SHP77 (cell line): ENCODE measurements at regions not wholly inside any gene's neighbourhood (a gene's known extent, or its start where the extent isn't known, plus 50 kb on each side); places are given as distances from the start of the nearest gene placed in this dataset.
"Not testable (repeated sequence)": the region's sequence is repeated elsewhere in the genome, so short reads cannot be mapped to it uniquely, and the experiment has no call there.

Experiments
- DNase-seq, 2 experiments: peaks; one replicate each; lab custom pipeline; 2025; lab: John Stamatoyannopoulos, UW

DNA sequence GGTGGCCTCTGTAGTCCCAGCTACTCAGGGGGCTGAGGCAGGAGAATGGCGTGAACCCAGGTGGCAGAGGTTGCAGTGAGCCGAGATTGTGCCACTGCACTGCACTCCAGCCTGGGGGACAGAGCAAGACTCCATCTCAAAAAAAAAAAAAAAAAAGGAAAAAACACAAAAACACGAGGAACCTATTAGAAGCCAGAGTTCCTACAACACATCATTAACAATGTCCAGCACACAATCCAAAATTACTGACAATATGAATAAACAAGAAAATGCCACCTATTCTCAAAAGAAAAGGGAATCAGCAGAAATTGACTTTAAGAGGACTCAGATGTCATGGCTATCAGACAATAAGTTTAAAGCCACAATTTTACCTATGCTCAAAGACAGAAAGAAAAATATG, 57.3 kb upstream of the HS3ST3A1 start:
- DNase-seq = not testable (repeated sequence)

DNA sequence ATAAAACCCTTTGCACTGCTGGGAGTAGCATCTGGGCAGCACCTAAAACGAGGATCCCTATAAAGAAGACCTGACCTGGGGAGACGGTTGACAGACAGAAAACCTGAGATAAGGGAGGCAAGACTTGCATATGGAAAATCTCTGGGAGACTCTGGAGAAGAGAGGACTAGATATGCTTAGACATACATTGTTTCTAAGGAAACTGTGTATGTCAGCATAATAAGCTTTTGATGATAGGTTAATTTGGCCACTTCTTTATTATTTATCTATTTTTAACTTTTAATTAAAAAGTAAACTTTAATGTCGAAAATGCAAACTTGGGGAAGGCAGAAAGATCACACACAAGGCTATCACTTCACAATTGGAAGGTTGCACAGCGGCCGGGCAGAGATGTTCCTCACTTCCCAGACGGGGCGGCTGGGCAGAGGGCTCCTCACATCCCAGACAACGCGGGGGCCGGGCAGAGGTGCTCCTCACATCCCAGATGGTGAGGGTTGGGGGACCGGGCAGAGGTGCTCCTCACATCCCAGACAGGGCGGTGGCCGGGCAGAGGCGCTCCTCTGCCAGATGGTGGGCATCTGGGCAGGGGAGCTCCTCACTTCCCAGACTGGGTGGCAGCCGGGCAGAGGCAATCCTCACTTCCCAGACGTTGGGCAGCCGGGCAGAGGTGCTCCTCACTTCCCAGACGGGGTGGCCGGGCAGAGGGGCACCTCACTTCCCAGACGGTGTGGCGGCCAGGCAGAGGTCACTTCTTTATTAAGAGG, 64.3 kb upstream of the HS3ST3A1 start:
- DNase-seq = no peak

DNA sequence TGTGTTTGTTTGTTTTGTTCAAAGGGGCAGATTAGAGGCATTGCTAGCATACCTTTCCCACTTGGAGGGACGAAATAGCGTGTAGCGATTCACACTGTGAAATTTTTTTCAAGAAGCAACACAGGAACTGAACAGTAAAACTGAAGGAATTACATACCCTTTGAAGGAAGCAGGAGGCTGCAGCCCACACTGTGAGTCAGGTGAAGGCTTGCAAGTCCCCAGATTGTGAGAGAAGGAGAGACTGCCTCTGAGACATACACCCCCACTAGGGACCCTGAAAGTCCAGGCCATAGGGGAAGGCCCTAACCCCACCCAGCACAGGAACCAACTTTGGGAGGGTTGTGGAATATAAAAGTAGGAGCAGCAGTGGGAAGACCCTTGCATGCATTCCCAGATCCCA, 69.6 kb upstream of the HS3ST3A1 start:
- DNase-seq = no peak

DNA sequence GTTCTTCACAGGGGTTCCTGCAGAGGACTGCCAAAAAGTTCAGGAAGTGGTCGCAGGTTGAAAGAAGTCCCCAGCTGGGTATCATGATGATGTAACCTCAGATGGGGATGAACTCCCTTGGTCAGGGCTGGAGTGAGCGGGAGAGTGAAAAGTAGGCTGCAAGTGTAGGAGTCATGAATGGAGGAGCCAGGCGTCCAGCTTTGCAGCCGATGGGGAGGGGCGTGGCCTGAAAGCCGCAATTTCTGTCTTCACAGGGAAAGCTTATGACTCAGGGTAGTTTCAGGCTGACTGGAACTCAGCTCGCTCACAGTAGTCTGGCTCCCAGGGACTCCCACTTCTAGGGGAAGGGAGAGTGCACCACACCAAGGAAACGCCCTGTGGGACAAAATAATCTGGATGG, 70.0 kb upstream of the HS3ST3A1 start:
- no peak for DNase-seq

DNA sequence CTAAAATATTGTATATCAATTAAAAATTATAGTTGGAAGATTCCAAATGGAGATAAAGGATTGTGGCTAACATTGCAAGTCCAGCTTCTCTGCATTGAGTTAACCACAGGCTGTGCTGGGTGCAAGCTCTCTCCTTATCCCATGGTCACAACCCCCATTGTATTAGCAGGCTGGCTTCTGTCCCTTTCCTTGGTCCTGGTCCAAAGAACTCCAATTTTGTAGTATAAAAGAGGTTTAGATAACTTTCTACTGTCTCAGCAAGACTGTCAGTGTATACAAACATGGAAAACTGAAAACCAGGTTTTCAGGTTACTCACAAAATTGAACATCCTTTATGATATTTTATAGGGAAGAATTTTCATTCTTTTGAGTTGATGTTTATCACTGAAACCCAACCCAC, 76.6 kb upstream of the HS3ST3A1 start:
- DNase-seq = no peak

DNA sequence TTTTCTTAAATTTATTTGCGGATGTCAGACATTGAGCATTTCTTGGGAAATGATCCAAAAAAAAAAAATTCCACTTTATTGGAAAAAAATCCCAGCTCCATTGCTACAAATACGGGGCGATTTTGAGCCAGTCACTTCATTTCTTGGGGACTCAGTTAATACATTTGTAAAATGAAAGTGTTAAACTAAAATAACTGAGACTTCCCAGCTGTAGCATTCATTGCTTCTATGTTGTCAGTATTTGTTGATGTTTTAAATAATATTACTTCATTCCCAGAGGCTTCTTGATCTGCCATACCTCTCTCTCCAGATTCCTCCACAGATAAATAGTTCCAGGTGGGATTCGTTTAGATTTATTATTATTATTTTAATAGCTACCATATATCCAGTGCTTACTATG, 77.1 kb upstream of the HS3ST3A1 start:
- no peak for DNase-seq

DNA sequence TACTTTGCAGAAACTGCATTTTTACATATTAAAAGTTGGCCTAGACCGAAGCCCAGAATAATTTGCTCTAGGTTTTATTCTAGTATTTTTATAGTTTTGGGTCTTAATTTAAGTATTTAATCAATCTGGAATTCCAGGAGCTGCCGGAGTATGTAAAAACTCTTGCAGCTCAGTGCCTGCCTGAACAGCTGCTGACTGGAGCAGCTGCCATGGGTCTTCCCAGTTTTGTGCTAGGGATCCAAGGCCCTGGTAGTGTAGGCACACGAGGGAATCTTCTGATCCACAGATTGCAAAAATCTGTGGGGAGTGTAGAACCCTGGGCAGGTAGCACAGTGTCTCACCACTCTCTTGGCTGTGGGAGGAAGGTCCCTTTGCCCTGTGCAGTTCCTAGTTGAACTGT, 87.0 kb upstream of the HS3ST3A1 start:
- no peak for DNase-seq

DNA sequence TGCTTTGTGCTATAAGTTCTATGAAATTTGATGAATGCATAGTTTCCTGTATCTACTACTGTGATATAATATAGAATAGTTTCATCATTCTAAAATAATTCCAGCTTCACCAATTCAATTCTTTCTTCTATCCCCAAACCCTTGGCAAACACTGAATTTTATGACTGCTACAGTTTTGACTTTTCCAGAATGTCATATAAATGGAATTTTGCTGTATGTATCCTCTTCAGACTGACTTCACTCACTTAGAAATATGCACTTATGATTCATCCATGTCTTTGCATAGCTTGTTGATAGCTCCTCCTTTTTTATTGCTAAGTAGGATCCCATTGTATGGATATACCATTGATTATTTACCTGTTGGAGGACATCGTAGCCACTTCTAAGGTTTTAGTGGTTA, 89.1 kb upstream of the HS3ST3A1 start:
- no peak for DNase-seq

DNA sequence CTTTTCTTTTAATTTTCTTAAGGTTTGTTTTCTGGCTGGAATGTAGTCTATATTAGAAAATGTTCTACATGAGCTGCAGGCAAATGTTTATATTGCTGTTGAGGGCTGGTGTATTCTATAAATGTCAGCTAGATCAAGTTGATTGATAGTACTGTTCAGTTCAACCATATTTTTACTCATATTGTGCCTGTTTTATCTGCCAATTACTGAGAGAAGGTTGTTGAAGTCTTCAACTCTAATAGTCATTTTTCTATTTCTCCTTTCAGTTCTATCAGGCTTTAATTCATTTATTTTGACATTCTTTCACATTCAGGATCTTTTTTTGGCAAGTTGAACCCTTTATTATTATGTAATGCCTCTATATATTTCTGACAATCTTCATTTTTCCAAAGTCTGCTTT, 93.2 kb upstream of the HS3ST3A1 start:
- DNase-seq = no peak

DNA sequence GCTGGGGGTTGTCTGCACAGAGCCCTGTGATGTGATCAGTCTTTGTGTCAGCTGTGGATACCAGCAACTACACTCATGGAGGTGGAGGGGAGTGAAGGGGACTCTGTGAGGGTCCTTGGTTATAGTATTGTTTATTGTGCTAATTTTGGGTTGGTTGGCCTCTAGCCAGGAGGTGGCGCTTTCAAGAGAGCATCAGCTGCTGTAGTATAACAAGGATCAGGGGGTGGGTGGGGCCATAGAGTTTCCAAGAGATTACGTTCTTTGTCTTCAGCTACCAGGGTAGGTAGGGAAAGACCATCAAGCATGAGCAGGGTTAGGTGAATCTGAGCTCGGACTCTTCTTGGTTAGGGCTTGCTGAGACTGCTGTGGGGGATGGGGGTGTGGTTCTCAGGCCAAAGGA, 97.1 kb upstream of the HS3ST3A1 start:
- DNase-seq = no peak

DNA sequence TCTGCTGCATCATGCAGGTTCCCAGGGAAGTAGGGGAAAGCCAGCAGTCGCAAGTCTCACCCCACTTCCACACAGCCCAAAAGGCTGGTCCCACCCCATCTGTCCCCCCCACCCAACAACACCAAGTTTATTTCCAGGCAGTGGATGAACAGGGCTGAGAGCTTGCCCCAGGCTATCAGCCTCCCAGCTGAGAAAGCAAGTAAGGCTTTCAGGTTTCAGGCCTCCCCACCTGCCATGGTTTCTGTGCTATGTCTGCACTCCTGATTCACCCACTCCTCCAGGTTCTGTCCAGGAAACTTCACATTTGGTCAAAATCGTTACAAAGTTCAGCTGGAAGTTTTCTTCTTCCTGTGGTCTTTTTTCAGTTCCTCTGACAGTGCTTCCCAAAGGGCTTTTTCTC, 97.5 kb upstream of the HS3ST3A1 start:
- DNase-seq = no peak

DNA sequence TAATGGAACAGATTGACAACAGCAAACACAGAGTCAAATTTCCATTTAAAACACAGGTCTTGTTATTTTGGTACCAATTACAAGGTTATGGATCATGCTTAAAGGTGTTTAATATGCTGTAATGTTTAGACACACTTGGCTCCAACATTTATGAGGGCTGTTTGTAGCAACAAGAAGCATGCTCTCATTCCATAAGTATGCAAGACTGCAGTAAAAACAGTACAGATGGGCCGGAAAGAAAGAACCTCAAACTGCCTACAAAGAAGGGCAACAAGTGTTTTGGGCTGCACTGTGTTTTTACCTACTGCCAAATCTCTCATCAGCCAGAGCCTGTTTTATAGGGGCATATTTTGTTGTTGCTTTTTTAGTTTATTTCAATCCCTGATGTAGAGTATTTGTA, 100.5 kb upstream of the HS3ST3A1 start:
- no peak for DNase-seq

DNA sequence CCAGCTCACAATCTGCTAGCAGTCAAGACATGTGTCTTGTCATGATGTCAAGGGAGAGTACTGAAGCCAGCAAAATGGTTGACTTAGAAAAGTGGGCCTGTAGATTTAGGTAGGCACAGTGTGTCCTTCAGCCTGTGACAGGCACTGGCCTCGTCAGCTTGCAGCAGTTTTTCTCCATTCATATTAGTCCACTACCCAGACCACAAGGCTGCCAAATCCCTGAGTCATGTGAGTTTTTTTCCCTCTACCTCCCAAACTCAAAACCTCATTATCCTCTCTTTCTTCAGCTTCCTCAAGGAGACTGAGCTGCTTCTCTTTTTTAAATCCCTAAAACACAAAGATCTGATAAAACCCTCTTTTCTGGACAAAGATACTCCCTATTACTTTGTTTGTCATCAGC, 102.6 kb upstream of the HS3ST3A1 start:
- no peak for DNase-seq

DNA sequence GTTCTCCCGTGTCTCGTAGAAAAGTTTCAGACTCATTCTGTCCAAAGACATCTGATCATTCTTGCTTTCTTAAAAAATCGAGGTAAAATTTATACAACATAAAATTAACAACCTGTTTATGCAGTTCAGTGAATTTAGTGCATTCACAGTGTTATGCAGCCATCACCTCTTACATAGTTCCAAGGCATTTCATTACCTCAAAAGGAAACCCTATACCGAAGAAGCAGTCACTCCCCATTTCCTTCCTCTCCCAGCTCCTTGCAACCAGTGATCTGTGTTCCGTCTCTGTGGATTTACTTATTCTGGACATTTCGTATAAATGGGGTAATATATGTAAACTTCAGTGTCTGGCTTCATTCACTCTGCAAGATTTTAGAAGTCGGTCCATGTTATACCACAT, 103.5 kb upstream of the HS3ST3A1 start:
- no peak for DNase-seq

DNA sequence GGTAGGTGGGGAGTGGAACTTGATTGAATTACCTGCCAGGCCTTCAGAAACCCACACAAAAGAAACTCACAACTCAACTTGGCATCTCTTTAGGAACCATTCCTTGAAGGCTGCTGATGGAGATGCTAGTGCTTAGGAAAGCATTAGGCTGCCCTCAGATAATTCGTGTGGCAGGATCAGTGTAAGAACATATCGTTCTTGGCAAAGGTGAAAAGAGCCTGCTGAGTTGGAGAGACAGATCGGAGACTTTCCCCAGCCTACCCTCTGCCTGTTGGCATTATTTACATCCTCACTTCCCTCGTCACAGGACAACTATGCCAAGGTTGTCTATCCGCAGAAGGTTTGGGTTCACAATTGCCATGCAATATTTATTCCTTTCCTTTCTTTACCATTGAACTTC, 120.0 kb upstream of the HS3ST3A1 start:
- DNase-seq = no peak

DNA sequence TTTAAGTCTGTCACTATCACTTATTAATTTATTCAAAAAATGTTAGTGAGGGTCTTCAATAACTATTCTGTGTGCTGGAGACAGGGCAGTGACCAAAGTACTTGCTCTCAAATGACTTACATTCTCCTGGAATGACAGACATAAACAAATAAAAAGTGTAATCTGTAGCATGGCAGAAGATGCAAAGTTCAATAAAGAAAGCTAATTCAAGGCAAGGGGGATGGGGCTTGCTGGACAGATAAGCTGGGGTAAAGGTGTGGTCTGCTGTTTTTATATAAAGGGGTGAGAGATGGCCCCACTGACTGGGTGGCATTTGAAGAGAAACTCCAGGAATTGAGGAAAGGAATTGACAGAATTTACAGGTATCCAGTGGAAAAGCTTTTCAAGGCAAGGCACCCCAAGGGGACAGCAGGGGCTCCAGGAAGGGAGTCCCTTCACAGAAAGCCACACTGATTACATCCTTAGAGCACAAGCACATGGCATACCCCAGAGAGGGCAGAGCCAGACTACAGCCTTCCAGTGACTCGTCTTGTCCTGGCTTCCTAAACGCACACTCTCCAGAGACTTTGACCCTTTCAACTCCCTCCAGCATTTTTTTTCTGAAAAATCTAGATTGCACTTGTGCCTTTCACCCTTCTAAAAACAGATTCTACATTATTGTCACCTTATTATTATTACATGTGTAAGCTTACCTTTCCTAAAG, 123.7 kb upstream of the HS3ST3A1 start:
- no peak for DNase-seq

DNA sequence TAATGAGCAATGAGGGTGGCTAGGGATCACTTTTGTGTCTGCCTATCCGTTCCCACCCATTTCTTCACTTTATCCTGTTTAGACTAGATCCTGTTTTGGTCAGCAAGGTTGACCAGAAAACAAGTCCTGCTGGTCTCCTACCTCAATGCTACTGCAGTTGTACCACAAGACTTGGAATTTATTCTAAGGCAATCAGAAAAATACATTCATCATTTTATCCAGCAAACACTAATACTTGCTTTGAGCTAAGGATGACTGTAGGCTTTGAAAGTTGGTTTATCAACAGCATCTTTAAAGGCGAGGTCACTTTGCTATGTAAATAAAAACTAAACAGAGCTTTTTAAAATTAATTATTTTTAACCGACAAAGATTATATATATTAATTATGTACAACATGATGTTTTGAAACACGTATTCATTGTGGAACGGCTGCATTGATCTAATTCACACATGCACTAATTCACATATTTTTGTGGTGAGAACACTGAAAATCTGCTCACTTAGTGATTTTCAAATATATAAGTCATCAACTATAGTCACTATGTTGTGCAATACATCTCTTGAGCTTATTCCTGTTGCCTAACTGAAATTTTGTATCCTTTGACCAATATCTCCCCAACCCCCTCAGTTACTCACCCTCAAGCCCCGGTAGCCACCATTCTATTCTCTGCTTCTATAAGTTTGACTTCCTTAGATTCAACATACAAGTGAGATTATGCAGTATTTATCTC, 125.9 kb upstream of the HS3ST3A1 start:
- DNase-seq = no peak

DNA sequence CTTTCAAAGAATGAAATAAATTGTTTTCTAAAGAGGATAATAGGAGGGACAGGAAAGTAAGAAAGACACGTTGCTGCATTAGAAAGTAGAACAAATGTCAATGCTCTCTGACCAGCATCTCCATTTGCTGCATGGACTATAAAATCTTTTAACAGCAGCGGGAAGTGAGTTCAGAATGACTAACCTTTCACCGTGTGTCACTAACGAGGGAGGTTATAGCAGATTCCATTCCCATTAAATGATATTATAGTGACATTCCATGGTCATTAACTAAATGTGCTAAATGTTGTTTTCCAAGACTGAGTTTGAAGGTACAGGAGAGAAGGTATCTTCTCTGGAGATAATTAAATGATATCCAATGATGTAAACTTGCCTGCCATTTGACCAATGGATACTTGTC, 127.1 kb upstream of the HS3ST3A1 start:
- DNase-seq = no peak

DNA sequence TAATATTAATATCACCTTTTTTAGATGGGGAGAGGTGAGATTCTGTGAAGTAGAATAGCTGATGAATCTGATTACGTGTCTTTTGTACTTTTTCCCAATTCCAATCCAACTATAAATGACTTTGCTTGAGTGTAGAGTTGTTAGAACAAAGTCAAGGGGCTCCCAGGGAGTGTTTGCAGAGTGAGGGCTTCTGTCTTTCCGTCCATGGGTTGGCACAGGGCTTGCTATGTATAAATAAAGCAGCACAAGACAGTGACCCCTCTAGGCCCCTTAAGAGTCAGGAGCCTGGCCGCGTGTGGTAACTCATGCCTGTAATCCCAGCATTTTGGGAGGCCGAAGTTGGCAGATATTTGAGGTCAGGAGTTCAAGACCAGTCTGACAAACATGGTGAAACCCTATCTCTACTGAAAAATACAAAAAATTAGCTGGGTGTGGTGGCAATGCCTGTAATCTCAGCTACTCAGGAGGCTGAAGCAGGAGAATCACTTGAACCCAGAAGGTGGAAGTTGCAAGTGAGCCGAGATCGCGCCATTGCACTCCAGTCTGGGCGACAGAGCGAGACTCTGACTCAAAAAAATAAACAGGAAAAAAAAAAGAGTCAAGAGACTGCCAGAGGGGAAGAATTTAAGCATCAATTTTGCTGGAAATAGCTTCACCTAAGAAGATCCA, 127.9 kb upstream of the HS3ST3A1 start:
- no peak for DNase-seq

DNA sequence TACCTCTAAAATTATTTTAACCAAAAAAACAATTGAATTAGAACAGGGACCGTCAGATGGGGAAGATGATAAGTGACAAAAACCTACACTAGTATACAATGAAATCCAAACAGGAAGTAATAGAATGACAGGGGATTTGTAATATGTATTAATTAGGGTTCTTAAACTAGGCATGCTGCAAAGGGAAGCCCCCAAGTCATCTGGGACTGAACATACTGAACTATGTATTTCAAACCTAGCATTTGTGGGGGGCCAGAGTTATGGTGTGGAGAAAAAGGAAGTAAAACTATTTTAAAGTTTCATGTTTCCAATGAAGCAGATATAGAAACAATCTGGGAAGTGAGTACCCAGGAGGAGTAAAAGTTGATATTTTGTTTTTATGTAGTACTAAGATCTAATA, 133.2 kb upstream of the HS3ST3A1 start:
- no peak for DNase-seq

DNA sequence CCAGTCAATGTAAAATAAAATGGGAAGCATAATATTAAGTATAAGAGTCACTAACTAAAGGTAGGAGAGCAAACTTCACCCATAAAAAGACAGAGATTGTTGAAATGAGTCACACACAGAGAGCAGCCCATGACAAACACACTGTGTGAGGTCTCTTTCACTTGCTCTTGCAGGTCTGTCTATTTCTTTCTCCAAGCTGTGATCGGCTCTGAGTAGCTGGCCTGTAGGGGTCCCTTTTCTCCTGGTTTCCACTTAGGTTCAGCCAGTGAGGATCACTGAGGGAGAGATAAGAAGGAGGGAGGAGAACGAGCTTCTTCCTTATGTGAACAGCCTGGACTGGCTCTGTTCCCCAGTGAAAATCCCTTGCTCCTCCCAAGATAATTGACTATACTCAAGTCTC, 133.7 kb upstream of the HS3ST3A1 start:
- DNase-seq = no peak

DNA sequence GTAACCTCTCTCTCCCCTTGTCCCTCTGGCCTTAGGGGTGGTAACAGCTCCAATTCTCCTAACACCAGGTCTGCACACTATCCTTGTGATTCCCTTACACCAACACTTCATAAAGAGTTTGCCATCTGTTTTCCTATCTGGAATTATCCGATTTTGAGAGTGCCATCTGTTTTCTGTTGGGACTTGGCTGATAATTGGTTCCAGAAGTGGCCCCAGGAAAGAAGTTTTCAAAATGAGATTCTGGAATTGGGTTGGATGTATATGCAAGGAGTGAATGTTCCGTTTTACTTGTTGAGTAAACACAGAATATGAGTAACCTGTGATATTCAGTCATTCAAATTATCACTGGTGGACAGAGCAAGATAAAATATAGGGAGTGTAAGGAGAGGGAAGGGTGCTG, 134.1 kb upstream of the HS3ST3A1 start:
- no peak for DNase-seq

DNA sequence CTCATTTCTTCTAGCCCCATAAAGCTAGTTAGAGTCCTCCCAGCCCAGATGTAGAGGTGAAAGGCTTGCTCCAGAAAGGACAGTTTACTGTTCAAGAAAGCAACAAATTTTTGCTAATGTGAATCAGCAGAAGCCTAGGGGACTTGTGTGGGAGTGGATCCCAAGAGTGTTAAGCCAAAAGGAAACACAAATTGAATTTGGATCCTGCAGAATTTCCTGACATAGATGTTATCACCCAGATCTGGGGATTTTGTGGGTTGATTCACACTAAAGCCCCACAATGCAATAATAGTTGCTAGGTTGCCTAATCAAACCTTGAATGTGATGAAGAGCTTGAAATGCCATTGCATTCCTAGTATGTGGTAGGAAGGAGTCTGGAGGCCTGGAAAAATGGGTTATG, 135.2 kb upstream of the HS3ST3A1 start:
- DNase-seq = no peak
